IPS DF 6.9 (cell line): ENCODE measurements at regions not wholly inside any gene's neighbourhood (a gene's known extent, or its start where the extent isn't known, plus 50 kb on each side); places are given as distances from the start of the nearest gene placed in this dataset.
"Not testable (repeated sequence)": the region's sequence is repeated elsewhere in the genome, so short reads cannot be mapped to it uniquely, and the experiment has no call there.

Experiments
- DNase-seq: peaks from one replicate; pipeline ENCODE4 v3.0.0-alpha.2; 2013; ENCODE audit warnings: low read depth, low spot score
- H3K27ac ChIP-seq: one replicate; pipeline ENCODE4 v1.5.1; 2013; ENCODE audit warnings: low read length, control low read depth
- H3K27me3 ChIP-seq: 2 replicates; pipeline ENCODE4 v1.6.1; 2013; ENCODE audit warnings: mild to moderate bottlenecking, low read length; ENCODE audit not compliant: control insufficient read depth, insufficient read depth
- H3K36me3 ChIP-seq: 2 replicates; pipeline ENCODE4 v1.6.1; 2013; ENCODE audit warnings: low read length; ENCODE audit not compliant: control insufficient read depth, insufficient read depth
- H3K4me1 ChIP-seq: 2 replicates; pipeline ENCODE4 v1.6.1; 2013; ENCODE audit warnings: low read length; ENCODE audit not compliant: control insufficient read depth, insufficient read depth
- H3K4me3 ChIP-seq: 2 replicates; pipeline ENCODE4 v1.5.1; 2013; ENCODE audit warnings: mild to moderate bottlenecking, low read length
- H3K9me3 ChIP-seq: 2 replicates; pipeline ENCODE4 v1.6.1; 2013; ENCODE audit warnings: low read length, inconsistent platforms; ENCODE audit not compliant: control insufficient read depth, insufficient read depth
- WGBS: extraction: QIAGEN DNeasy Blood & Tissue Kit; methylation state at CpG from one replicate; pipeline ENCODE4 v1.1.7; 2013; ENCODE audit warnings: mixed read lengths, missing lambda C conversion rate; ENCODE audit not compliant: insufficient read length, insufficient coverage; 5-methylcytosine and 5-hydroxymethylcytosine counted together

DNA sequence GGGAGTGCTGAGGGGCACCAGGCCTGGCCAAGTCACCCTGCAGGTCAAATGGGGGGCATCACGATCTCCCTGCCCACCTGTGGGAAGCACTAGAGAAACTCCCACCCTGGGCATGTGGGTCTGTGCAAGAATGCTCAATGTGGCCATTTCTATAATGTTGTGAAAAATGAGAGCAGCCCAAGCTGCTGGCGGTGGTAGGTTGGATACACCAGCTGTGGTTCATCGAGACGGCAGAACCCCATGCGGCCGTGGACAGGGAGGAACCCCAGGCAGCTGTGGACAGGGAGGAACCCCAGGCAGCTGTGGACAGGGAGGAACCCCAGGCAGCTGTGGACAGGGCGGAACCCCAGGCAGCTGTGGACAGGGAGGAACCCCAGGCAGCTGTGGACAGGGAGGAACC, 129.1 kb downstream of the BRD1 start:
- H3K27ac ChIP-seq, H3K4me1 ChIP-seq, H3K36me3 ChIP-seq, H3K4me3 ChIP-seq, H3K27me3 ChIP-seq, DNase-seq: not testable (repeated sequence)
- H3K9me3 ChIP-seq, result peaks cover 10% of the 10 kb centered on the region
- WGBS, result no CpG with 5 or more reads among the region's 7 CpGs

DNA sequence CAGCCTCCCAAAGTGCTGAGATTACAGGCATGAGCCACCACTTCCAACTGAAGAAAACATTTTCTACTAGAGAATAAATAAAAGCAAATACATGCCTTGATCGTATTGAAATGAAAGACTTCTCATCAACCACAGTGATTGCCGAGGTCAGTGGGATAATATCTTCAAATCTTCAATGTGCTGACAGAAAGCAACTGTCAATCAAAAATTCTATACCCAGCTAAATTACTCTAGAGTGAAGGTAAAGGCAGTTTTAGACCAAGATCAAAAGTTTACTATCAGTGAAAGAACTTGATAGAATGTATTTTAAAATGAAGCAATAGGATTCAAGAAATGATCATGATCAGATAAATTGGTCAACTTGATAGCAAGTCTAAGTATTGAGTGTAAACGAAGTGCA, 130.6 kb downstream of the BRD1 start:
- no peak overlapping the region for H3K27ac ChIP-seq
- no peaks in the 10 kb centered on the region for H3K36me3 ChIP-seq
- no peak for DNase-seq
- WGBS, result no CpG with 5 or more reads among the region's 3 CpGs
- peaks cover 13% of the 10 kb centered on the region for H3K9me3 ChIP-seq
- no peaks in the 10 kb centered on the region; the same call in 1 of the 2 replicates for H3K4me1 ChIP-seq
- H3K27me3 ChIP-seq, result no peaks in the 10 kb centered on the region
- H3K4me3 ChIP-seq, result no peak overlapping the region

DNA sequence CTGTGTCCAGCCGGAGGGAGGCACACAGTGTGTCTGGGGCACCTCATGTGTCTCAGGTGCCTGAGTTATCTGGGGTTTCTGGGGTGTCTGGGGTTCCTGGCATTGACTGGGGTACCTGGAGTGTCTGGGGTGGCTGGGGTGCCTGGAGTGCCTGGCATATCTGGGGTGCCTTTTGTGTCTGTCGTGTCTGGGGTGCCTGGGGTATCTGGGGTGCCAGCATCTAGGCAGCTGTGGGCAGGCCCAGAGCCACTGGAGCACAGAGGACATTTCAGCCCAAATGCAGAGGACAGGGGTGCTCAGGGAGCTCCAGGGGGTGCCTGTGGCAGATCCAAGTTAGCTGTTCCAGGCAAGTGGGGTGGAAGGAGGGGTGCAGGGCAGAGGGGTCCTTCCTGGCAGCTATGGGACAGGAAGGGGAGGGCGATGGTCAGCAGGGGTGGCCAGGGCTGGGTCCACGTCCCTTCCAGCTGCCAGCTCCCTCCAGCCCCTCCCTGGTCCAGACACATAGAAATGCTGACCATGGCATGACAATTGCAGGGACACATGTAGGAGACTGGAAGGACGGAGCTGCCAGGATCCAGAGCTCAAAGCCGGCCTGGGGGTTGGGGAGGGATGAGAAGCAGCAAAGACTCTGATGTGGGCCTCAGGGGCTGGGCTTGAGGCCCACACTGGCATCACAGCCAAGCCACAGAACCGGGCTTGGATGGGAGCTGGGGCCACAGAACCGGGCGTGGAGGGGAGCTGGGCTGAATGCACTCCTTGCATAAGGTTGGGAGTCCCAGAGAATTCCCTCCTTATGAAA, 133.0 kb downstream of the BRD1 start:
- WGBS, result no CpG with 5 or more reads among the region's 9 CpGs
- H3K36me3 ChIP-seq, result no peaks in the 10 kb centered on the region
- no peaks in the 10 kb centered on the region for H3K27me3 ChIP-seq
- peaks cover 24% of the 10 kb centered on the region for H3K9me3 ChIP-seq
- no peak overlapping the region for H3K27ac ChIP-seq
- DNase-seq, result no peak
- H3K4me3 ChIP-seq, result no peak overlapping the region
- no peaks in the 10 kb centered on the region; the same call in 1 of the 2 replicates for H3K4me1 ChIP-seq

DNA sequence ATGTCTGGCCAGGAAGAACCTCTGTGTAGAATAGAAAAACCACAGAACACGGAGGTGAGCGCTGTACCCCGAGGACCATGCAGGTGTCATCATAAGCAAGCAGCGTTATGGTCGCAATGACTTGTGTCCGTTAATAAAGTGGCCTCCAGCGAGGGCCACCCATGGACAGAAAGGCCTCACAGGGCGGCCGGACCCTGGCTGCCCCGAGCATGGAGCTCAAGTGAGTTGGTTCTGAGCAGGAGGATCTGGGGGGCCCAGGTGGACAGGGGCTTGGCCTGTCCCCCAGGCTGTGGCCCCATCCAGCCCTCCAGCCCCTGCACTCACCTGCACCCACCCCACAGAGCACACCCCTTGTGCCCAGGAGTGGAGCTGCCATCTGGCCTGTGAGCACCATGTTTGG, 133.8 kb downstream of the BRD1 start:
- H3K27me3 ChIP-seq, result no peaks in the 10 kb centered on the region
- DNase-seq, result no peak
- no peaks in the 10 kb centered on the region for H3K36me3 ChIP-seq
- H3K9me3 ChIP-seq, result peaks cover 30% of the 10 kb centered on the region
- H3K4me3 ChIP-seq, result no peak overlapping the region
- no CpG with 5 or more reads among the region's 10 CpGs for WGBS
- H3K4me1 ChIP-seq, result no peaks in the 10 kb centered on the region
- H3K27ac ChIP-seq, result no peak overlapping the region

DNA sequence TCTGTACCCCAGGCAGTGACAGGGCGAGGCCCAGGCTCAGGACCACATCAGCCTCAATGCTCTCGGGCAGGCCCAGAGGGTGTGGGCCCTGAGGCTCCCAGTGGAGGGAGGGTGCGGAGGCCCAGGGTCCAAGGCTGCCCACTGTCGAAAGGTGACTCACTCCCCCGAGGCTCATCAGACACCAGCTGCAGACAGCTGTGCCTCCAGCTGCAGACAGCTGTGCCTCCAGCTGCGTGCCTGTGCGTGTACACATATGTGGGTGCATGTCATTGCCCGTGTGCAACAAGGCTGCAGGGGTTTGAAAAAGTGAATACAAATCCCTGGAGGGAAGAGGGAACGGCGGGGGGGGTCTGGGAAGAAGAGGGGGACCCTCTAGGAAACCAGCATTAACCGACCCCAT, 134.3 kb downstream of the BRD1 start:
- Histone ChIP-seq H3K9me3 (peaks cover 30% of the 10 kb centered on the region), H3K4me3 (no peak overlapping the region), H3K27me3 (no peaks in the 10 kb centered on the region), H3K4me1 (no peaks in the 10 kb centered on the region), H3K36me3 (no peaks in the 10 kb centered on the region), H3K27ac (no peak overlapping the region)
- WGBS, result no CpG with 5 or more reads among the region's 11 CpGs
- DNase-seq, result no peak

DNA sequence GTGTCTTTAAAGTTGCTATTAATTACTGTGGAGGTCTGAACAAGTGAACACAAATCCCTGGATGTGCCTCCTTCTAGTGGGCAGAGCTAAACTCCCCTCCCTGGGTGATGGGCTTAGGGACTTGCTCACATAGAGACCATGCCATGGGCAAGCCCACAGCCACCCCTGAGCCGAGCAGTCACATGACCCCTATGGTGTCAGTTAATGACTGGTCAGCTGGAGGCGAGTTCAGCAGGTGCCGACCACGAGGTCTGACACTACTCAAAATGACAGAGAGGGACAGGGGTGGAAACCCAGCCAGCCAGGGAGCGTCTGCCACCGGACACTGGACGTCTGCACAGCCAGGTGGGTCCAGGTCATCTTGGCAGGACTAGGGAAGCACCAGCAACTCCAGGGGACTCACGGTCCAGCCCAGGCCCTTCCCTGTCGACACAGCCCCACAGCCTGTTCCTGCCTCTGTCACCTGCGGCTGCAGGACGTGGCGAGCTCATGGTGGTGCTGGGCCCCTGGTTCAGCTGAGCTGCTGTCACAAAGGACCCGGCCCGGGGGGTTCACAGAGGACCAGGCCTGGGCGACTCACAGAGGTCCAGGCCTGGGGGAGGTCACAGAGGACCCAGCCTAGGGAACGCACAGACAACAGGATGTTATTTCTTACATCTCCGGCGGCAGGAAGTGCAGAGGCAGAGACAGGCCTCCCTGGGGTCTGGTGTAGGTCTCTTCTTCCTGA, 135.0 kb downstream of the BRD1 start:
- Histone ChIP-seq H3K9me3 (peaks cover 32% of the 10 kb centered on the region), H3K4me1 (no peaks in the 10 kb centered on the region), H3K4me3 (no peak overlapping the region), H3K27me3 (no peaks in the 10 kb centered on the region), H3K27ac (no peak overlapping the region), H3K36me3 (no peaks in the 10 kb centered on the region)
- DNase-seq, result no peak
- no CpG with 5 or more reads among the region's 18 CpGs for WGBS

DNA sequence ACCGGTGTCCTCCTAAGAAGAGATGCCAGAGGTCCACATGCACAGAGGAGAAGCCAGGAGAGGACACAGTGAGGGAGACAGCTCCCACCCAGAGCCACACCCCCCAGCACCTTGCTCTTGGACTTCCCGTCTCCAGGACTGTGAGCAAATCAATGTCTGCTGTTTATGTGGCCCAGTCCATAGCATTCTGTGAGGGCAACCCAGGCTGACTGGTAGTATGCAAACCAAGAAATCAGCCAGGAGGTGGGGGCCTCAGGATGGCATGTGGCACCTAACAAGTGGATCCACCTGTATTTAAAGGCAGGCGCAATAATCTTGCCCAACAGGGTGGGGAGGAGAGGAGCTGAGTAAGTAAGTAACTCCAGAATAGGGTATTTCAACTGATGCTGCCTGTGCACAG, 136.4 kb downstream of the BRD1 start:
- Histone ChIP-seq H3K4me3 (no peak overlapping the region), H3K4me1 (no peaks in the 10 kb centered on the region), H3K36me3 (no peaks in the 10 kb centered on the region), H3K27me3 (no peaks in the 10 kb centered on the region), H3K9me3 (peaks cover 37% of the 10 kb centered on the region), H3K27ac (no peak overlapping the region)
- DNase-seq, result no peak
- no CpG with 5 or more reads among the region's 3 CpGs for WGBS

DNA sequence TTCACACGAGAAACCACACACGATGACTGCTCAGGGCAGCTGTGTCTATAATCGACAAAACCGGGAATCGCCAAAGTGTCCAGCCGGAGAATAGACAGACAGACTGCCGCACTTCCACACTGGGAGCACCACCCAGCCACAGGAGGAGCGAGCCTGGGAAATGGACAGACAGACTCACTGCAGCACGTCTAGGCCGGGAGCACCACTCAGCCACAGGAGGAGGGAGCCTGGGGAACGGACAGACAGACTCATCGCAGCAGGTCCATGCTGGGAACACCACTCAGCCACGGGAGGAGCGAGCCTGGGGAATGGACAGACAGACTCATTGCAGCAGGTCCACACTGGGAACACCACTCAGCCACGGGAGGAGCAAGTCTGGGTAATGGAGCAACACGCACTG, 137.2 kb downstream of the BRD1 start:
- H3K36me3 ChIP-seq, result no peaks in the 10 kb centered on the region
- no peaks in the 10 kb centered on the region for H3K4me1 ChIP-seq
- no peak overlapping the region for H3K4me3 ChIP-seq
- H3K9me3 ChIP-seq, result peaks cover 43% of the 10 kb centered on the region
- no peak for DNase-seq
- no peaks in the 10 kb centered on the region for H3K27me3 ChIP-seq
- H3K27ac ChIP-seq, result no peak overlapping the region
- WGBS, result no CpG with 5 or more reads among the region's 16 CpGs

DNA sequence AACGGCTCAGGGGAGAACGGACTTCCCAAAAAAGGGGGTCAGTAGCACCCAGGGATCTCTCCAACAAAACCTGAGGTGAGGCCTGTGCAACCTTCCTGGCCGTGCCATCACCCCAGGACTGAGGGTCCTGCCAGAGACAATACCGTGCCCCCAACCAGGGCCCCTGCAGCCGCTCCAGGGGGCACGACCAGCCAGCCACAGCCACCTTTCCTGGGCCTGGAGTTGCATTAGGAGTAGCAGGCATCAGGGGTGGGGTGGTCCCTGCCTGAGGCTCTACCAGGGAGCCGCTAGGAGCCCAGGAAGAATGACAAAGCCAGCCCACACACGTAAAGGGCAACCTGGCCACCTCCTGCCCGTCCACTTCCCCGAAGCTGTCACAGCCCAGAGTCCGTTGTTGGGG, 137.8 kb downstream of the BRD1 start:
- Histone ChIP-seq H3K27me3 (no peaks in the 10 kb centered on the region), H3K9me3 (peaks cover 43% of the 10 kb centered on the region)
- no CpG with 5 or more reads among the region's 11 CpGs for WGBS

DNA sequence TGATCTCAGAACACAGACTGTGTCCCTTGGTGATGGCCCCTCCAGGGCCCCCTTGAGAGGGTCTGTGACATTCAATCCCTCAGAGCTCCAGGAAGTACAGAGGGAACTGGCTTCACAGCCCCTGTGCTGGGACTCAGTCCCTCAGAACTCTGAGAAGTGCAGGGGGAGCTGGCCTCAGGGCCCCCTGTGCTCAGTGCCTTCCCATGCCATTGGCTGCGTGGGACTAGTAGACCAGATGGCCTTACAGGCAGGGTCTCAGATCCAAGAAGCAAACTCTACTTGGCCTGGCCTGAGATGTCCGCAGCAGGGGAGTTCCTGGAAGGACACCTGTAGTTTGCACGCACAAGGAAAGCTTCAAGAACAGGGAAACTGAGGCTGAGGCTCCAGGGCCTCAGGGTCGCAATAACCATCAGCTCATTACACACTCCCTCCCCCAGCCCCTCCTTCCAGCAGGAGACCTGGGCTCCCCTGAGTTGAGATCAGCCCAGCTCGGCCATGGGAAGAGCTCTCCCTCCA, 138.4 kb downstream of the BRD1 start:
- Histone ChIP-seq H3K36me3 (no peaks in the 10 kb centered on the region), H3K4me3 (no peak overlapping the region), H3K4me1 (no peaks in the 10 kb centered on the region), H3K9me3 (peaks cover 43% of the 10 kb centered on the region), H3K27me3 (no peaks in the 10 kb centered on the region), H3K27ac (no peak overlapping the region)
- no peak for DNase-seq
- WGBS, result no CpG with 5 or more reads among the region's 5 CpGs

More for the DNA sequence above, 137.8 kb downstream of the BRD1 start:
- no peak for DNase-seq
- no peaks in the 10 kb centered on the region for H3K36me3 ChIP-seq
- H3K4me1 ChIP-seq, result no peaks in the 10 kb centered on the region
- no peak overlapping the region for H3K27ac ChIP-seq
- H3K4me3 ChIP-seq, result no peak overlapping the region
